ENCODE measurements at regions not wholly inside any gene's neighbourhood (a gene's known extent, or its start where the extent isn't known, plus 50 kb on each side); places are given as distances from the start of the nearest gene placed in this dataset.

GRCh38 chr14:101077481-101078074, 174.1 kb upstream of the RTL1 start:
- Histone ChIP-seq H3K27ac (ENCODE audit: low read depth, low read length) (no peak overlapping the region), H3K4me2 (ENCODE audit: low read length) (peak overlapping the region; percentile 82), H2AFZ (ENCODE audit: low read depth, low read length) (peak overlapping the region; percentile 23), H4K20me1 (ENCODE audit: insufficient read depth, low read length) (no peaks in the 10 kb centered on the region), H3K4me1 (ENCODE audit: insufficient read depth, low read length) (peaks cover 36% of the 10 kb centered on the region), H3K9me3 (ENCODE audit: insufficient read depth, low read depth, low read length) (no peaks in the 10 kb centered on the region), H3K27me3 (ENCODE audit: insufficient read depth, low read length) (no peaks in the 10 kb centered on the region), H3K79me2 (ENCODE audit: insufficient read depth, low read length) (no peaks in the 10 kb centered on the region), H3K9ac (ENCODE audit: low read length) (peak overlapping the region; percentile 44), H3K4me3 (ENCODE audit: insufficient read depth, low read depth, low read length) (peak overlapping the region; percentile 36), H3K36me3 (ENCODE audit: insufficient read depth, low read length) (no peaks in the 10 kb centered on the region)
- Mint-ChIP-seq H3K27me3 (ENCODE audit: low read depth, unreplicated experiment) (peaks cover 6% of the 10 kb centered on the region), H3K9me3 (ENCODE audit: unreplicated experiment) (peaks cover 3% of the 10 kb centered on the region), H3K27ac (ENCODE audit: unreplicated experiment) (peak overlapping the region; percentile 58), H3K4me3 (ENCODE audit: unreplicated experiment) (peak overlapping the region; percentile 27), H3K4me1 (ENCODE audit: low read depth, unreplicated experiment) (peaks cover 25% of the 10 kb centered on the region), H3K36me3 (ENCODE audit: low read depth, unreplicated experiment) (no peaks in the 10 kb centered on the region)
- DNase-seq (ENCODE audit: low read depth) (peak; percentile 49), FAIRE-seq (no peak)
- no peak for TF ChIP-seq EZH2 (IDR thresholded peaks at IDR 0.05; ENCODE audit: insufficient read depth, low read length)
- TF ChIP-seq CTCF (IDR thresholded peaks at IDR 0.05; ENCODE audit: insufficient read depth, low read depth, low read length) = no peak

GRCh38 chr14:101078170-101078891, 174.8 kb upstream of the RTL1 start:
- Mint-ChIP-seq H3K27me3 (ENCODE audit: low read depth, unreplicated experiment) (peaks cover 6% of the 10 kb centered on the region), H3K27ac (ENCODE audit: unreplicated experiment) (no peak overlapping the region), H3K9me3 (ENCODE audit: unreplicated experiment) (peaks cover 3% of the 10 kb centered on the region), H3K4me1 (ENCODE audit: low read depth, unreplicated experiment) (peaks cover 21% of the 10 kb centered on the region), H3K36me3 (ENCODE audit: low read depth, unreplicated experiment) (peaks cover 2% of the 10 kb centered on the region), H3K4me3 (ENCODE audit: unreplicated experiment) (no peak overlapping the region)
- Histone ChIP-seq H3K4me1 (ENCODE audit: insufficient read depth, low read length) (peaks cover 29% of the 10 kb centered on the region), H3K4me2 (ENCODE audit: low read length) (no peak overlapping the region), H3K9ac (ENCODE audit: low read length) (no peak overlapping the region), H3K79me2 (ENCODE audit: insufficient read depth, low read length) (no peaks in the 10 kb centered on the region), H4K20me1 (ENCODE audit: insufficient read depth, low read length) (no peaks in the 10 kb centered on the region), H3K27ac (ENCODE audit: low read depth, low read length) (no peak overlapping the region), H3K27me3 (ENCODE audit: insufficient read depth, low read length) (no peaks in the 10 kb centered on the region), H3K9me3 (ENCODE audit: insufficient read depth, low read depth, low read length) (no peaks in the 10 kb centered on the region), H3K4me3 (ENCODE audit: insufficient read depth, low read depth, low read length) (no peak overlapping the region), H2AFZ (ENCODE audit: low read depth, low read length) (no peak overlapping the region), H3K36me3 (ENCODE audit: insufficient read depth, low read length) (no peaks in the 10 kb centered on the region)
- FAIRE-seq = no peak
- no peak for TF ChIP-seq CTCF (IDR thresholded peaks at IDR 0.05; ENCODE audit: insufficient read depth, low read depth, low read length)
- no peak for TF ChIP-seq EZH2 (IDR thresholded peaks at IDR 0.05; ENCODE audit: insufficient read depth, low read length)
- DNase-seq (ENCODE audit: low read depth) = no peak

- TF ChIP-seq EZH2 (IDR thresholded peaks at IDR 0.05; ENCODE audit: insufficient read depth, low read length) = no peak
- no peak for TF ChIP-seq CTCF (IDR thresholded peaks at IDR 0.05; ENCODE audit: insufficient read depth, low read depth, low read length)
- FAIRE-seq (no peak), DNase-seq (ENCODE audit: low read depth) (no peak)
- Histone ChIP-seq H3K9me3 (ENCODE audit: insufficient read depth, low read depth, low read length) (no peaks in the 10 kb centered on the region), H3K4me1 (ENCODE audit: insufficient read depth, low read length) (peaks cover 24% of the 10 kb centered on the region), H3K27ac (ENCODE audit: low read depth, low read length) (no peak overlapping the region), H3K27me3 (ENCODE audit: insufficient read depth, low read length) (no peaks in the 10 kb centered on the region), H3K79me2 (ENCODE audit: insufficient read depth, low read length) (no peaks in the 10 kb centered on the region), H4K20me1 (ENCODE audit: insufficient read depth, low read length) (no peaks in the 10 kb centered on the region), H3K4me3 (ENCODE audit: insufficient read depth, low read depth, low read length) (no peak overlapping the region), H3K9ac (ENCODE audit: low read length) (no peak overlapping the region), H2AFZ (ENCODE audit: low read depth, low read length) (no peak overlapping the region), H3K4me2 (ENCODE audit: low read length) (no peak overlapping the region), H3K36me3 (ENCODE audit: insufficient read depth, low read length) (no peaks in the 10 kb centered on the region)
- Mint-ChIP-seq H3K27ac (ENCODE audit: unreplicated experiment) (no peak overlapping the region), H3K4me1 (ENCODE audit: low read depth, unreplicated experiment) (peaks cover 18% of the 10 kb centered on the region), H3K27me3 (ENCODE audit: low read depth, unreplicated experiment) (peaks cover 6% of the 10 kb centered on the region), H3K9me3 (ENCODE audit: unreplicated experiment) (peaks cover 3% of the 10 kb centered on the region), H3K4me3 (ENCODE audit: unreplicated experiment) (no peak overlapping the region), H3K36me3 (ENCODE audit: low read depth, unreplicated experiment) (peaks cover 2% of the 10 kb centered on the region)
These were observed 175.3 kb upstream of the RTL1 start for GRCh38 chr14:101078892-101079221.

Measured in astrocyte (in vitro differentiated cells and primary cell).